HG03103 (cell line): ENCODE measurements at regions not wholly inside any gene's neighbourhood (a gene's known extent, or its start where the extent isn't known, plus 50 kb on each side); places are given as distances from the start of the nearest gene placed in this dataset.
"Not testable (repeated sequence)": the region's sequence is repeated elsewhere in the genome, so short reads cannot be mapped to it uniquely, and the experiment has no call there.

ENCODE experiments used
- ATAC-seq: cut with Tn5 transposase; IDR thresholded peaks from one replicate; pipeline ENCODE4 v1.9.1; 2021; ENCODE audit warnings: low read depth; ENCODE audit not compliant: unreplicated experiment

DNA sequence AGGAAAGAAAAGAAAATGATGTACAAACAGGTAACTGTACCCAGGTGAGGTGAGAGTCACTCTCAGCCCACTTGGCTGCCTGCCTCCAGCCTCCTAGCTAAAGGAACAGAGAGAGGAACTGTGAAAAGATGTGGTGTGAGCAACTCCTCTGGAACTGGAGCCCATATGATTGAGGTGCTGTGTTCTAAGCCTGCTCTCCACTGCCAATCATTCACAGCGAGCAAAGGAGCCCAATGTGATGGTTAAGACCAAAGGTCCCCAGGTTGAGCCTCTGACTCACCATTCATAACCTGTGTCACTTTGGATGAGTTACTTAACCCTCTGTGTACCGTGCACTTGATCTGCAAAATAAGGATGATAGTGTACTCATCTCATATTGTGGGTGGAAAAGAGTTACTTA is 868.1 kb upstream of the AUTS2 start:
- ATAC-seq: no peak

GRCh38 chr7:68730964-68731363 is 867.3 kb upstream of the AUTS2 start:
- ATAC-seq: no peak

DNA sequence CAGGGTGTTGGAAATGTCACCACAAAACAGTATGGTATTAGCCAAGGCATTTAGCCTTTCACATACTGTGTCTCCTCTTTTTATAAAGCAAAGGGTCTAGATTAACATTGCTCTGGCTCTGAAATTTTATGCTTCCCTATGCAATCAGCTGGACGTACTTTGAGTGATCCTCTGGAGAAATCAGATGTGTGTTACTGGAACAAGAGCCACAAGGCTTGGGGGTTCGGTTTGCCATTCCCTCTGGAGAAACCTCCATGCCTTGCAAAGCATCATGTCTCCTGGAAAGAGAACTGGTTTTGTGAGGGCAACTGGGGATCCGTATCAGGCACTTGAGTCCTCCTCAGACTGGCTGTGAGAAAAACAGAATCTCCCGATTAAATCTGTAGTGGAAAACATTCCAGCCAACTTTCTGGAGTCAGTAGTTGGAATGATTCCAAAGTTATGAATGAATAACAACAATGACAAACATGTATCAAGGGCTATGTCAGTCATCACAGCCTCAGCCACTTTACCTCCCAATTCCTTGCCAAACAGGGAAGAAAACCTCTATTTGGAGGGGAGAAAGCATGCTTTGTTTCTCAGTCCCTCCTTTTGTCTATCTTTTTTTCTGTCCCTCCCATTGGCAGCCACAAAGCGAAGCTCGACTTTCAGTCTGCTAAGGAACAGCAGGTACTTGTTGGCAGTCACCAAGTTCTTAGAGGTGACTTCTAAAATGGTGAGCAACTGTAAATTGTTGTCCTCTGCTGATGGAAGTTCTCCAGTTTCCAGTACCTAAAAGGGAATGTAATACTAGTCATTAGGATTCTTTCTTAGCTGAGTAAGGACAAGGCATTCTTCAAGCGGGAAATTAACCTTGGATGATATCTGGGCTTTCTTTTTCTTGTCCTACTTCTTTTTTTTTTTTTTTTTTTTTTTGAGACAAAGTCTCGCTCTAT is 864.8 kb upstream of the AUTS2 start:
- no peak for ATAC-seq

DNA sequence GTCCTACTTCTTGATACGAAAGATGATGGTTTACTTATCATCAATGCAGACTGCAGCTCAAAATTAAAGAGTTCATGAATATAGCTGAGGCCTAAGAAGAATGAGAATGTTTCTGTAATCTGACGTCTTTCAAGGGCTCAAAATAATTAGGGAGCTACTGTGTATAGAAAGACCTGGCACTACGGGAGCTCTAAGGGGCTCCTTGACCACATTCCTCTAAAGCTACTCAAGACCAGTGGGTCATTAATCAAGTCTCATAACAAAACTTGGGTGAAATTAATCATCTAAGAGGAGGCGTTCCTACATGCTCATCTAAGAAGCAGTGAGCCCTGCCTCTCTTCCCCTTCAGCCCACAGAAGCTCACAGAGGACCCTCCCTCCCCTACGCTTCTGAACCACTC is 863.8 kb upstream of the AUTS2 start:
- ATAC-seq: no peak

DNA sequence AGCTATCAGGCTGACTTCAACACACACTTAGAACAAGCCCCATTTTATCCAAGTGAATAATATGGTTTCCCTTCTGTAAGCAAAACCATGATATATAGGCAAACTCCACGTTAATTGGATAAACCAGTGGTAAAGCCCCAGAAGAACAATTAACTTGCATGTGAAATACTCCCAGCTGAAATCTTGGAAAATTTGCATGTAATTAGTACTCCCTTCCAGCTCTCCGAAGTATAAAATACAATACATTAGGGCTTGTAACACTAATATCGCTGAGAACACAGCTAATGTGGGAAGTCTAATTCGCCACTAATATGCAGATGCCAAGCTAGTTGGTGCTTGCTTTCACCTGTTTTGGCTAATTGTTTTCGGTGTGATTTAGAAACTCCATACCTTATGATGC is 859.0 kb upstream of the AUTS2 start:
- ATAC-seq: no peak

- no peak for ATAC-seq
Observed at GRCh38 chr7:68744036-68744435, 854.2 kb upstream of the AUTS2 start.

- ATAC-seq: no peak
Observed at GRCh38 chr7:68748934-68749900, 849.1 kb upstream of the AUTS2 start.

DNA sequence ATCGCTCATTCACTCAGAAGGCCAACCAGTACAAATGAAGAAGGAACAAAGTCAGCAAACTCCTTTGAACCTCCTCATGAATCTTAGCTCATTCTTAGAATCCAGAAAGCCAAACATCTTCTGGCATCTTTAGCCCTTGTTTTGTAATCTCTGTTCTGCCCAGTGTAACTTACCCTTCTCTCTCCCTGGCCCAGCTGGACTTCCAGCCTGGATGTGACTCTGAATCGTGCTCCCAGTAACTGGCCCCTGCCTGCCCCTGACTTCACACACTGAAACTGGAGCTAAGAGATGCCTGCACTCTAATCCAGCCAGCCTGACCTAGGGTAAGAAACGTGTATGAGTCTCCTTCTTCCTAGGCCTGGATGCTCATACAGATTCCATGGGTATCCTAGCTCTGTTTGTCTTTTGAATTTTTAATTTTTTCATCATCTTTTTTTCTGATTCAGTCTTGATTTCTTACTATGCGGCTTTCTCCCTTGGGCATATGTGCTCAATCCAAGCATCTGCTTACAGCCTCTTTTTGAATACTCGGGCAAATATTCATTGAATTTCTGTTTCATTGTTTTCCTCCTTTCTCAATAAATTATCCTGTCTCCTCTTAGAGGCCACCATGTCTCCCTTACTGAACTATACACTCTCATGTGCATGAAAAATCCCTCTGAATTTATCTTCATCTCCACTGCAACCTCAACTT is 845.6 kb upstream of the AUTS2 start:
- no peak for ATAC-seq

- no peak for ATAC-seq
Observed at GRCh38 chr7:68754414-68754813, 843.9 kb upstream of the AUTS2 start.

DNA sequence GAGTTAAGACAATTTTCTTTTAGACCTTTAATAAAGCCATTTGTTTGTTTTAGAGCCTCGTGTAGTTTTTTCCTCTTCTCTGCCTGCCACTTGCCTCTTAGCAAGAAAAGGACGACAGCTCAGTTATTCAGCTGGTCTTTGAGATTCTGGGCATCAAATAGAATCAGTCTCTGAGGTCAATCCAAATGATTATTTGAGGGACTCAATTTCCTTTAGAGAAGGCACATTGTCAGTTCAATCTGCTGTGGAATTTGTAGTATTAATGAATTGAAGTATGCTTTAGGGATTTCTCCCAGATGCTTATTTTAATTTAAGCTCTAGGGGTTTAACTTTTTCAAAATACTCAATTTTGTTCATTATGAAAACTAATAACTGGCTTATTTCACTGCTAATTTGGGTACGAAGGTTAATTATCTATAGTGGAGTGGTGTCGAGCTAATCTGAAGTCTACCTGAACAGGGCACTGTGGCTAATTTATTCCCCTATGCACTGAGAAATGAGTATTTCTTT is 841.2 kb upstream of the AUTS2 start:
- no peak for ATAC-seq

- ATAC-seq: no peak
Observed at GRCh38 chr7:68760556-68760955, 837.7 kb upstream of the AUTS2 start.

- ATAC-seq: no peak
Observed at GRCh38 chr7:68767462-68767861, 830.8 kb upstream of the AUTS2 start.

DNA sequence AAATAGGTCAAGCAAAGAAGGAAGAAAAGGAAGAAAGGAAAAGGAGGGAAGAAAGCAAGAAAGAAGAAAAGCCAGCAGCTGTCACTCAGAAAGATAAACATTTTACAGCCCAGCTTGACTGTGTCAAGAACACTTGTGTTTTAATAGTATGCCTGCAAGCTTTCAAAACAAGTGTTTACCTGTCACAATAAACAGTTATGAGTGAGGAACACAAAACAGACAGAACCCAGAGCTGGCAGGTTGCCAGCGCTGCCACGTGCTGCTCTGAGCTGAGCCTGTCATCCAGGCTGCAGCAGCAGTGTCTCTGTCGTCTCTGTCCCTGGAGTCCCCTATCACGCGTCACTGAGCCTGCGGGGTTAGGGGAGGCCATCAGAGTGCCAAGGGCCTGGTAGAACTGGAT is 827.6 kb upstream of the AUTS2 start:
- no peak for ATAC-seq

GRCh38 chr7:68776326-68776725 is 821.9 kb upstream of the AUTS2 start:
- ATAC-seq: no peak

DNA sequence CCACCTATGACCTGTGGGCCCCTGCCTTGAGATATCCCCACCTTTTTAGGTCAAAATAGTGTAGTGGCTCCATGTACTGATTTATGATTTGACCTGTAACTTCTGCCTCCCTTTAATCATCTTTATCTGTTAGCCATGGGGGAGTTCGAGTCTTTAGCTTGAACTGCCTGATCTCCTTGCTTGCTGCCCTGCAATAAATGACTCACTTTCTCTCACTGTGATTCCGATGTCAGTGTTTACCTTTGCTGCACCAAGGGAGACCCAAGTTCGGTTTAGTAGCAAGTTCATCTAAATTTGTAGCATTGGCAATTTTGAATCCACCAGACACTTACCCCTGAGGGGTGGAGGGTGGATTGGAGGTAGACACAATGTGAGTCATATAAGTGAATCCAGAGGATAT is 814.6 kb upstream of the AUTS2 start:
- ATAC-seq: no peak

GRCh38 chr7:68785036-68785435 is 813.2 kb upstream of the AUTS2 start:
- no peak for ATAC-seq

GRCh38 chr7:68787566-68787965 is 810.7 kb upstream of the AUTS2 start:
- no peak for ATAC-seq

GRCh38 chr7:68788529-68788928 is 809.7 kb upstream of the AUTS2 start:
- not testable (repeated sequence) for ATAC-seq

DNA sequence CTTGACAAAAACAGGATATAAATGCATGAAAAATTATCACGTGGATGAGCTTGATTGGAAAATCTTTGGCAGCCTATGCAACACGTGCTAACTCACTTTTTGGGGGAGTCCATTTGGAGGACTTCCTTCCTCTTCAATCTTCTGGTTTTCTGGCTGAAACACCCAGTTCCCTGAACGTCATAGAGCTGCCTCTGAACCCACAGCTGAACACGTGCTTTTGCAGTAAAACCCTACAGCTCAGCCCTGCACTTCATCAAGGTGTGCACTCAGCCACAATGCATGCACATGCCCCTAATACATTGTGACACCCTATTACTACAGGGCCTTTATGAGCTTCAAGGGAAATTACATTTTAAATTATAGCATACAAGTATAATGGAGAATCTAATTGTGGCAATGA is 808.7 kb upstream of the AUTS2 start:
- ATAC-seq: no peak

- ATAC-seq: no peak
Observed at GRCh38 chr7:68792351-68792750, 805.9 kb upstream of the AUTS2 start.

DNA sequence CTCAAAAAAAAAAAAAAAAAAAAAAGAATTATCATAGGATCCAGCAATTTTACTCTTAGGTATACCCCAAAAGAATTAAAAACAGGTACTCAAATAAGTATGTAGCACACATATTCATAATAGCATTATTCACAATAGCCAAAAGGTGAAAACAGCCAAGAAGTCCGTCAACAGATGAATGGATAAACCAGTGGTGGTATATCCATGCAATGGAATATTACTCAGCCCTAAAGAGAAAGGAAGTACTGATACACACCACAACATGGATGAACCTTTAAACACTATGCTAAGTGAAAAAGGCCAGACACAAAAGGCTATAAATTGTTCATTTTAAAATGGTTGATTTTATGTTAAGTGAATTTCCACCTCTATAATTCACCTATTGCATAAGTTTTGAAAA is 804.8 kb upstream of the AUTS2 start:
- no peak for ATAC-seq
